GM18867 (cell line): ENCODE measurements at regions not wholly inside any gene's neighbourhood (a gene's known extent, or its start where the extent isn't known, plus 50 kb on each side); places are given as distances from the start of the nearest gene placed in this dataset.
"Not testable (repeated sequence)": the region's sequence is repeated elsewhere in the genome, so short reads cannot be mapped to it uniquely, and the experiment has no call there.

ENCODE experiments used
- ATAC-seq: cut with Tn5 transposase; IDR thresholded peaks from one replicate; pipeline ENCODE4 v1.9.1; 2021; ENCODE audit warnings: mild to moderate bottlenecking, moderate library complexity; ENCODE audit not compliant: unreplicated experiment

DNA sequence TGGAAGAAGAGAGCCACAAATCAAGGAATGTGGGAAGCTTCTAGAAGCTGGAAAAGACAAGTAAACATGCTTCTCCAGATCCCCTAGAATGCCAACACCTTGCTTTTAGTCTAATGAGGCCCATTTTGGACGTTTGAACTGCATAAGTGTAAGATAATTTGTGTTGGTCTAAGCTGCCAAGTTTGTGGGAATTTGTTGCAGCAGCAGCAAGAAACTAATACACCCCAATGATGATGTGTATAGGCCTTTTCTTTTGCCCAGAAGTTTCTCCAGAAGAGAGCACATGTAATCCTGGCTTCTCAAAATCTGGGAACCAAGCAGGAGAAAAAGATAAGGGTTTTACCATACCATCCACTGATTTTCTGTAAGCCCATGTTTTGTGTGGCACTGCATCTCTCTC lies 96.1 kb upstream of the DPT start:
- ATAC-seq = no peak

DNA sequence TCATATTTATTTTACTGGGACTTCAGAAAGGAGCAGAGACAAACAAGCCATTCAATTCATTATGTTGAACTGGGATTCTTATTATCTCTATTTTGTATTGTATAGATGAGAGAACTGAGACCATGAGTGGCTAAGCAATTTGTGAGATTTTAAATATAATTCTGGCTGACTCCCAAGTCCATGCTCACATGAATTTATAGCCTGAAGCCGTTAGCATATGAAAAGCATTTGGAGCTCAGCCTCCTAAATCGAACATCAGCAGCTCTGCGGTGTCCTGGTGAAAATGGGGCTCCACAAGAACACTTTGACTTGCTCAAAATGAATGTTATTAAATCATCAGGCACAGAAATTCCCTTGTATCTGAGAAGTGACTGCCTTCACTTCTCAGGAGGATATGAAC lies 96.8 kb upstream of the DPT start:
- ATAC-seq = no peak

DNA sequence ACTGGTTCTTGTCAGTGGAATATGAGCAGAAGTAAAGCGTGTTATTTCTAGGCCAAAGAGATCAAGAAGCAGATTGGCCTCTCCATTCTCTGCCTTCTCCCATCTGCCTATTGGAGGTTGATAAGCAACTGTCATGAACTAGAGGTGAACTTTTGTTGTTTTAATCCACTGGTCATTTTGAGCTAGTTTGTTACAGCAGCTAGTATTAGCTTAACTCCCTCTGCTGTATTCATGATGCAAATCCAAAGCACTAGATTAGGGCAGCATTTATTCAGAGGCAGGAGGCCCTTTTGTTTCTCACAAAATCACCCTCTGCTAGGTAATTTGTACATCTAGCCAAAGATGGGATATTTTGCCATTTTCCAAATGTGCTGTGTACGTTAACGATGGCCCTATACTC lies 97.3 kb upstream of the DPT start:
- no peak for ATAC-seq

DNA sequence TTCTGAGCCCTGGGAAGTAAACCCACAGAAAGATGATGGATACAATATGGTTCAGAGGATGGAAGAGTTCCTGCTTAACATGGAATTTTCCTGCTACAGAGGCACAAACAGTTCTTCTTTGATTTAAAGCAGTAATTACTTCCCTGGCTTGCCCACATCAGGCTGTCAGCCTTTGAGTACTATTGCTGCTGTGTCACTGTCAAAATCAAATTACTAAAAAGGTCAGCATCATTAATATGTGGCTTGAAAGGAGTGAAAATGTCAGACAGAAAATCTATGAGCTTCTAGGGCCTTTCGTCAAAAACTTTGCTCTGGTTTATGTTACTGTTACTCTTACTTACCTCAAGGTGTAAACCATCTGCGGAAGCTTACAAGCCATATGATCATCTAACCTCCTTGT lies 98.6 kb upstream of the DPT start:
- ATAC-seq = no peak

DNA sequence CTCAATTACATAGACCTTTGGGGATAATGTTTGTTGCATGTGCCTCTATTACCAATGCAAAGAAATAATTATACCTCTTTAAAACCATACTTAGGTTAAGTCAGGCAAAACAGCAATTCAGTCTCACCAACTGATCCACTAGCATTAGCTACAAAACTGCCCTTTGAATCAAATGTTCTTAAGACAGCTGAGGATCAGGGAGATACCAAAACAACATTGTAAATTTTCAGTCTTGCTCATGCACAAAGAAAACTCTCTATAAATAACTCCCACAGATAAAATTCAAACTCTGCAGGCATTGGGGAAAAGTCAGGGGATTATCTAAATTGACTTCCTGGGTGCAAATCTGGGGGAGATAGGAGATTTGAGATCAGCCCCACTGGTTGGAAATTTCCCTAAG lies 100.9 kb upstream of the DPT start:
- ATAC-seq = no peak

DNA sequence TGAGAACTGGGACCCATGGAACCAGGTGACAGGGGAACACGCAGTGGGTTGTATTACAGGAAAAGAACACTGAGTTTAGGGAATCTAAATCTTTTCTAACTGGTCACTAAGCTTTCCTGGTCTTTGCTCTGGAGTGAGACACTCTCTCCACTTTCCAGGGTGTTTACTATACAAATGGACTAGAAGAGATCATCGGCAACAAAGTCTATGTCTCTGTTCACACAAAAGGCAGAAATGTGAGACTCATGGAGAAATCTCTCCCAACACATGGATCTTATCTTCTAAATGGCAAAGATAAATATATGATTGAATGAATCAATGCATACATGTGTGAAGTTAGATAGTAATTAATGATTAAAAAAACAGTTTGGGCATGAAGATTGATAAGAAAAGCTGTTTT lies 101.6 kb upstream of the DPT start:
- no peak for ATAC-seq

DNA sequence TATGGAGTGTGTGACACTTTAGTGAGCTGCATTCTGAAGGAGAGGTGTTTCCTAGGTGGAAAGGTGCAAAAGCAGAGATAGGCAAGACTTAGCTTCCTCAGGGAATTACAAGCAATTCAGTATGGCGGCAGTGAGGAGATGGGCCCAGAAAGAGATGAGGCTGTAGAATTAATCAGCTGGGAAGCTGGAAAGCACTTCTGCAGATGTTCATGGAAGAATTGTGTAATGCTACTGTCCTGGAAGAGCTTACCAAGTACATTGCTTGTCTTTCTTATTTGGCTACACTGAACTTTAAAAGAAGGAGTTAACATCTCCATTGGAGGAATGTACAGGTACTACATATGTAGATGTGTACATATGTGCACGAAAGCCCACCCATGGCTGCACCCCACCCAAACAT lies 103.7 kb upstream of the DPT start:
- no peak for ATAC-seq

DNA sequence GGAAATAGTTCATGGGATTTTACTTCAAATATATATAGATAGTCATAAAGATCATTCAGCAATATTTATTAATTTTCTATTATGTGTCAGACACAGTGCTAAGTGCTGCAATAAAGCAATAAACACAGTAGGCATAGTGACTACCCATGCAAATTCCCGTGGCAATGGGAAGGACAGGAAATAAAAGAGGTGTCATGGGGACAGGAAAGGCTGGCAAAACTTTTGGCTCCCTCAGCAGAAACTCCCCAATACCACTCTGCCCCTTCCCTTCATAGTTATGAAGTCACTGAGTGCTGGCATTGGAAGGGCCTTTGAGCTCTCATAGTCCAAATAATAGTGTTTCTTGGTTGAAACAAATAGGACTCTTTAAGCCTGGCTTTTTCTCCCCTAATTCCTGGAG lies 104.4 kb upstream of the DPT start:
- no peak for ATAC-seq

DNA sequence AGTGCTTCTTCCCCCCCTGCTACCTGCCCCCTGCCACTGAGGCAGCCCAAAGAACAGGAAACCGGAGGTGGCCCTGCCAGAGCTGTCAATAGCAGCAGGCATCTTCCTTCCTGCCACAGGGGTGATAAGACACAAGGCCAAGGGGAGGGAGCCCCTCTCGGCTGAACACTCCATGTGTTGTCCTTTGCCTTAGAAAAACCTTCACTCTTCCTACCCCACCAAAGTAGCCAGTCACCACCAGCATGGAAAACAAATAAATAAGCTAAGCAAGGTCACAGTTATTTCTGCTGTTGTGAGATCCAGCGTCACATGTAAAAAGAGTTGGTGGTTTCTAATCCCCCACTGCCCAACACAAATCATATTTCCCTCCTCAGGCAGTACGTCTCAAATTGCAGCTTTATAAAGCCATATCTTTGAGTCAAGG lies 104.8 kb upstream of the DPT start:
- ATAC-seq = no peak

DNA sequence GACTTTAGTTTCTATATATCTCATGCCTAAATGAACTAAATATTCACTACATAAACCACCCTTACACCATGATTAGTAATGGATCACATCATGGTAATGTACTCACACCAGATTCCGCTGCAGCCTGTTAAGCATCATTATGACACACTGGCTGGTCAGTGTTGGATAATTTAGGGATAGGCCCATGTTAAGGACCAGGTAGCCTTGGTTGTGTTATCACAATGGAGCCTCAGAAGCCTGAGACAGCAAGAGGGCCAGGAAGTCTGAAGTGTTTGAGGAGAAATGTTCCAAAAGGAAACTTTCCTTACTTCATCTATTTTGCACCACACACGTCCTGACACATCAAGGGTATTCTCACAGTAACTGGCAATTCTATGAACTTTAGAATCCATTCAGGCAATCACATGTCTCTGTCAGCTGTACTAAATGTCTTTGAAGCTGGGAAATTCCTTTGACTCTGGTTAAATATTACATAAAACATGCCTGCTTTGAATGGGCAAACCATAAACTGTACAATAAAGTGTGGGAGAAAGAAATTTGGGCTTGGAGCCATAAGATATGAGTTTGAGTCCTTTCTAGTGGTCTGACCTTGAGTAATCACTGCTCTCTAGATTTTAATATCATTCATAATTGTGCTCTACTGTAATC lies 105.3 kb upstream of the DPT start:
- no peak for ATAC-seq

DNA sequence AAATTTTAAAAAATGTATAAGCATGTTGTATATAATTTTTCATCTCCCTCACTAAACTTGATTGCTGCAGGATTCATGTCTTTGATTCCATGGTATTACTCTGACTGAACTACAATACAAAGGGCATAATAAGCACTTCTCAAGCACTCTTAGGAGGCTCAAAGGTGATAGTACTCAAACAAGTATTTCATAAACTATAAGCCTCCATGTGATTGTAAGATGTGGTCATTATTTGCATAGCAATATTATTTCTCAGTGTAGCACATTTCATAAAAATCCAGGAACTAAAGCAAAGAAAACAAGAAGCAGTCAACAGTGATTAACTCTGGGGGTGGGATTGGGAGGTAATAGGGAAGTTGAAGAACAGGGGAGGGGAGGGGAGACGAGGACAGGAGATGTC lies 106.2 kb upstream of the DPT start:
- ATAC-seq = no peak

DNA sequence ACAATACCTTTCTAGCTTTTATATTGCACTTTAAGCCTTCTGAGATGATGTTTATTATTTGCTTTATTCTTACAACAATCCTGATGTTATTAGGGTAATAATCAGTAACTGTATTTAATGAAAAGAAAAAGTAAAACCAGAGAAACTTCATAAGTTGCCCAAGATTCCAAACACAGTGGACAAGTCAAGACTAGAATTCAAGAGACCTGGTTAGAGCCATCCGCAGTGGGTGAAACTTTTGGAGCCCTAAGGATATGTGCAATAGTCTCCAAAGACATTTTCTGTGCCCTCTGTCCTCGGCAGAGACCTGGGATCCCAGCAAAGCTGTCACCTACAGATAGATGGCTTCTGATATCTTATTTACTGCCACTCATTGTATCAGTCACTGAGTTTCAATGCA lies 106.8 kb upstream of the DPT start:
- no peak for ATAC-seq

DNA sequence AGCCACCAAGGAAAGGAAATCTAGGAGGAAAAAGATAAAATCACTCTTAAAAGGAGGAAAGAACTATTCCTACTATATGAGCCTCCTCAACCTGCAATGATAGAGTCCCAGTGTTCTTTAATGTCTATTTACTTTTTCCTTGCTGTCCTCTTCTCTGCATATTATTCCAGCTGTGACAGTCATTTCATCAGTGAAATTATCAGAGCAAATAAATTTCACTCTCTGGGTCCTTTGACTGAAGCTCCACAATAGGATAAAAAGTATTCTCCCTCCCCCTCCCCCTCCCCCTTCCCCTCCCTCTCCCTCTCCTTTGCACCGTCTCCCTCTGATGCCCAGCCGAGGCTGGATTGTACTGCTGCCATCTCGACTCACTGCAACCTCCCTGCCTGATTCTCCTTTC lies 107.5 kb upstream of the DPT start:
- ATAC-seq = no peak

DNA sequence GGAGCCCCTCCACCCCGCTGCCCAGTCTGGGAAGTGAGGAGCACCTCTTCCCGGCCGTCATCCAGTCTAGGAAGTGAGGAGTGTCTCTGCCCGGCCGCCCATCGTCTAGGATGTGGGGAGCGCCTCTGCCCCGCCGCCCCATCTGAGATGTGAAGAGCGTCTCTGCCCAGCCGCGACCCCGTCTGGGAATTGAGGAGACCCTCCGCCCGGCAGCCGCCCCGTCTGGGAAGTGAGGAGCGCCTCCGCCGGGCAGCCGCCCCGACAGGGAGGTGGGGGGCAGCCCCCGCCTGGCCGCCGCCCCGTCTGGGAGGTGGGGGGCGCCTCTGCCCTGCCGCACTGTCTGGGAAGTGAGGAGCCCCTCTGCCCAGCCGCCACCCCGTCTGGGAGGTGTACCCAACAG lies 108.2 kb upstream of the DPT start:
- not testable (repeated sequence) for ATAC-seq

DNA sequence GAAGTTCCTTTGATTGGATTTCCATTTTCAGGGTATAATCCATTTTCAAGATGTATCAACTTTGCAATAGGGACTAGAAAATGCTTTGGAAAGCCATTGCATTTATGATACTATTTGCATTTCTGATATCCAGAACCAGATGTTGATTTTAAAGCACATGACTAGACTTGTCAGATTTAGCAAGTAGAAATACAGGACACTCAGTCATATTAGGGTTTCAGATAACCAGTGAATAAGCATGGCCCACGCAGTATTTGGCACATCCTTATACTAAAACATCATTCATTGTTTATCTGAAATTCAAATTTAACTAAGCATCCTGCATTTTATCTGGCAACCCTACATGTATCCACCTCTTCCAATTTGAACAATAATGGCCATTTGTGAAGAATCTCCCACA lies 113.3 kb upstream of the DPT start:
- no peak for ATAC-seq

DNA sequence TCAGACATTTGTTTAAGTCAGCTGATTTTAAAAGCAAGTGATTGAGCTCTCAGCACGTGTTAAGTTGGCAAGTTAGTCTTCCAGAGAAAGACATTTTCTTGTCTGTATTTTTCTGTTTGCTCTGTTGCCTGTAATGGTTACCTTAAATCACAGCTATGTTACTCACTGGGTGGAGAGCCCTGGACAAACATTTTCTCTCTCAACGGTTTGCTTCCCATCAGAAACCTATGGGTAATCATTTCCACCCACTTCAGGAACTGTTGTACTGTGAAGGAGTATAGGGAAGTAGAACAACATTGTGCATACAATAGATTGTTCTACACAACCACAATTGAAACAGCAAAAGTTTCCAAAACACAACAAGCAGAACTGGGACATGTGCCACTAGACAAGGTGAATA lies 113.9 kb upstream of the DPT start:
- no peak for ATAC-seq

DNA sequence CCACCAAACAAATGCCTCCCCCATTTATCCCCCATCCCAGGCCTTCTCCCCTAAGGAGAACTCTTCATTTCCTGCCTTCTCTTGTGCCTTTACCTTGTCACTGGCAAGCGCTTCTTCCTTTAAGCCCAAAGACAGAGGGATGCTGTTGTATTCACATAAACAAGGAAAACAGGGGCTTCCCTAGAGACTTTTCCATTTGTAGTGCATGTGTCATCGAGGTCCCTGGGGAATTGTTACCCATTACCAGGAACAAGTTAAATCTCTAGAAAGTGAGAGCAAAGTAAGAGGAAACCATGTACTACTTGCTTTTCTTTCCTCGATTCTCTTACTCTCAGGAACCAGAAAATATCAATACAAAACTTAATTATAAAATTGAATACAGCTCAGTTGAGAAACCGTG lies 114.4 kb upstream of the DPT start:
- ATAC-seq = no peak

DNA sequence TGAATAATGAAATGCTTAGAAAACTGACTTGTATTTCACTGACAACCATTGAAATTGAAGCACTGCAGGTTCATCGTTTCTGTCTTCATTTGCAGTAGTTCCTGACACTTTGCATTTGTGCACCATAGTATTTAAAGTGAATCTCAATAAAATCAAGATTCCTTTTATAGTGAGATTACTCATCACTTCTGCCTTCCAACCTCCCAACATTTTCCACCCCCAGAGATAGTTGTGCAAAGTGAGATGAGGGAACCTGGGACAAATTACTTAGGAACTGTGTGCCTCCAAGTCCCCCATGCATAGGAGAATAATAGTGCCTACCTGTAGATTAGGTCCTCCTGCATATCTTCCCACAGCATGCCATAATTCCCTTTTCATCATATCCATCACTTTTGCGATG lies 114.9 kb upstream of the DPT start:
- no peak for ATAC-seq

DNA sequence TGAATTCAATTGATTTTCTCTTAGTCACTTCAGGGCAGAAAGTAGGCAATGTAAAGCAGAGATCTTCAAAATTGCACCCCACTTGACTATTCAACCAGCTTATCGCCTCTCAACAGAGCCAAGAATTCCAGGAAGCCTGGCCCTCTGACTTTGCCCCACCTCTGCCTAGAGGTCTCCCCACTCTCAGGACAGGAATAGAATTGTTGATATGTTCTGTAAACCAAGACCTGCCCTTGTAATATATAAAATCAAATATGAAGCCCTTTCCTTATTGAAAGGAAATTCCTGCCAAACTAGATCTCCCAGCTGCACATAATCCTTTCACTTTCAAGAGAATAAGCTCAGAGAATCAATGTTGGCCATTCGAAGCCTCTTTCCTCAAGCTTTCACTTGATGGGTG lies 116.1 kb upstream of the DPT start:
- ATAC-seq = no peak

DNA sequence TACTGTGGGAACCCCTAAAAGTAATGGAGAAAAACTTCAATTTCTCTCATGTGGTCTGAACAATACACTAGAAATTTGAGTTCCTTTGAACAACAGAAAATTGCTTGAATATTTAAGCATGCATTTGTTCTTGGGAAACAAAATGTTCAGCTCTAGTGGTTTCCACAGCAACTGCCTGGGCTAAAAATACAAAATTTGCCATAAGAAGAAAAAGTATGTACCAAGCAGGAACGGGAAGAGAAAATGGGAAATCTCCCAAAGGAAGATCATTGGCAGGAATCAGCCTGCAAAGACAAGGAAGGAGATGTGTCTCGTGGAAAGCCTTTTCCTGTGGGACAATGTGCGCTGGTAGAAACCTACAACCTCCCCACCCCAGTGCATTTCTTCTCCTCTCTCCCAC lies 119.0 kb upstream of the DPT start:
- no peak for ATAC-seq

DNA sequence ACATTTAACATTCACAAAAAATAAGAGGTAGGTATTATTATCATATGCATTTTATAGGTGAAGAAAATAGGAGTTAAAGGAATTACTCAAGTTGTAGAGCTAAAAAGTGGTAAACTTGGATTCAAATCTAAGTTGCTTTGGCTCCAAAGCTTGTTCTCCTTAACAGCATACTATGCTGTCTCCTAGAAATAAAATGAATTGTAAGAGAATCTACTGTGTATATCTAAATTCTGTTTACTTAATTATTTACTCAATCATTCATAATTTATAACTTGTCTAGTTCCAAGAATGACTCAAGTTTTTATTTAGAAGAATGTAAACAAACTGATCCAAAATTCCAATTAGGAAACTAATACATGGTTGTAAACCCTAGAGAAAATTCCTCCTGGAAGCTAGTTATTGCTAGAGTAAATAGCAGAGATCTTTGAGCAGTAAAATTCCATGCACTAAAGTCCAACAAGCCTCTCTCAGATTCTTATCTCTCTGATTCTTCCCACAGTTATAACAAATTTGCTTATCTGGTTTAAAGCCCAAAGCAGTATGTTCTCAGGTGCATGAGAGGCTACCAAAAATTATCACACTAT lies 132.5 kb upstream of the DPT start:
- ATAC-seq = no peak

DNA sequence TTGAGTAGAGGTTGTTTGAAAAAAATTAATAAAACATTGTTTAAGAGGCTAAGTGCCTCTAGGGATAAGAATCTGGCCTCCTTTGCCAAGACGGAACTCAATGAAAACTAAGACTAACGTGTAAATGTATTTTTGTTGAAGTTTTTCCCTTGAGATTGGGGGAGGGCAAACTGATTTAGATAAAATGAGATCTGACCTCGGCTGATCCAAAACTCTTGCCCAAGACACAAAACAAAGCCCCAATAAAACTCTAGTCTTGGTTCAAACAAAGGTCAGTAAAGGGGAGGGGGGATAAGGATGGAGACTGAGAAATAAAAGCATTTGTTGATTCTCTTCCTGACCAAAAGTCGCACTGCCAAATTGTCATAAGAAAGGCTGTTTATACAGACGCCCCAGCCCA lies 134.8 kb upstream of the DPT start:
- ATAC-seq = no peak

DNA sequence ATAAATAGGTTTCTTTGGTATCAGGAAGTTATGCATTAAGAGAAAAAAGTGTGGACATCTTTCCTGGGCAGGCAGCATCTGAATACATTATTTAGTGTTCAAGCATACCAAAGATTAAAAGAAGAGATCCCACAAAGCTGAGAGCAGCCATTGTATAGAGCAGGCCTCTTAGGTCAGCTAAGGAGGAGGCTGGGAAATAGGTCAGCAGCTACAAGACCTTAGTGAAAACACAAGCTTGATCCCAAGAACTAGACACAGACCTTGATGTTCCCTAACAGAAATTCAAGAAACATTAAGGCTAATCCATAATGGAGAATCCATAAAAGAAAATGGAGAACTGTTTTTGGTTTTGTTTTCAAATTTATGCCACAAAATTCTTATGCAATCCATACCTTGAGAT lies 135.3 kb upstream of the DPT start:
- ATAC-seq = no peak
